Neural progenitor cell (in vitro differentiated cells): ENCODE measurements at regions not wholly inside any gene's neighbourhood (a gene's known extent, or its start where the extent isn't known, plus 50 kb on each side); places are given as distances from the start of the nearest gene placed in this dataset.

ENCODE experiments used
- DNase-seq: peaks from one replicate; pipeline ENCODE4 v3.0.0-alpha.2; 2016; ENCODE audit warnings: low spot score
- H2AFZ ChIP-seq: fragments of 200-600 bp; sonication (generic); replicated peaks from 2 replicates; pipeline ENCODE4 v1.6.1; 2016; ENCODE audit warnings: antibody characterized with exemption
- H3F3A ChIP-seq: fragments of 200-600 bp; sonication (generic); 2 replicates; pipeline ENCODE4 v1.6.1; 2016; ENCODE audit warnings: antibody characterized with exemption, low read depth
- H3K27ac ChIP-seq: fragments of 200-600 bp; sonication (generic); 2 replicates; pipeline ENCODE4 v1.5.1; 2016; ENCODE audit warnings: mild to moderate bottlenecking
- H3K27me3 ChIP-seq: fragments of 200-600 bp; sonication (generic); 2 replicates; pipeline ENCODE4 v1.6.1; 2016; ENCODE audit warnings: mild to moderate bottlenecking, moderate library complexity
- H3K36me3 ChIP-seq: fragments of 200-600 bp; sonication (generic); 2 replicates; pipeline ENCODE4 v1.5.1; 2016
- H3K4me1 ChIP-seq: fragments of 200-600 bp; sonication (generic); 2 replicates; pipeline ENCODE4 v1.6.1; 2016; ENCODE audit warnings: mixed run types
- H3K4me2 ChIP-seq: fragments of 200-600 bp; sonication (generic); 2 replicates; pipeline ENCODE4 v1.6.1; 2016
- H3K4me3 ChIP-seq: fragments of 200-600 bp; sonication (generic); 2 replicates; pipeline ENCODE4 v1.5.1; 2016
- H3K79me2 ChIP-seq: fragments of 200-600 bp; sonication (generic); 2 replicates; pipeline ENCODE4 v1.6.1; 2016; ENCODE audit warnings: low read depth
- H3K9ac ChIP-seq: fragments of 200-600 bp; sonication (generic); 2 replicates; pipeline ENCODE4 v1.6.1; 2016
- H3K9me3 ChIP-seq: fragments of 200-600 bp; sonication (generic); 2 replicates; pipeline ENCODE4 v1.5.1; 2016; ENCODE audit warnings: low read depth
- H4K20me1 ChIP-seq: fragments of 200-600 bp; sonication (generic); 2 replicates; pipeline ENCODE4 v1.6.1; 2016; ENCODE audit warnings: low read depth
- H3K27ac Mint-ChIP-seq: 3 replicates; pipeline ENCODE4 v1.8.0; 2021; ENCODE audit warnings: mixed read lengths
- H3K27me3 Mint-ChIP-seq: 2 replicates; pipeline ENCODE4 v1.8.0; 2022; ENCODE audit warnings: low read depth, mild to moderate bottlenecking, inconsistent platforms, moderate library complexity, mixed read lengths; ENCODE audit not compliant: insufficient read depth
- H3K36me3 Mint-ChIP-seq: 3 replicates; pipeline ENCODE4 v1.8.0; 2021; ENCODE audit warnings: mixed read lengths
- H3K4me1 Mint-ChIP-seq: 3 replicates; pipeline ENCODE4 v1.8.0; 2021; ENCODE audit warnings: mixed read lengths
- H3K4me3 Mint-ChIP-seq: 3 replicates; pipeline ENCODE4 v1.8.0; 2021; ENCODE audit warnings: mild to moderate bottlenecking, moderate library complexity, mixed read lengths
- H3K9me3 Mint-ChIP-seq: 3 replicates; pipeline ENCODE4 v1.8.0; 2020; ENCODE audit warnings: mixed read lengths
- EZH2 ChIP-seq: fragments of 200-600 bp; sonication (generic); IDR thresholded peaks from 2 replicates; pipeline ENCODE4 v1.6.1; 2017; ENCODE audit warnings: antibody characterized with exemption, mild to moderate bottlenecking, moderate library complexity
- EZH2phosphoT487 ChIP-seq: fragments of 200-600 bp; sonication (generic); IDR thresholded peaks from 2 replicates; pipeline ENCODE4 v1.6.1; 2017; ENCODE audit warnings: antibody characterized with exemption
- TF ChIP-seq, protein P1 (sequence below): fragments of 200-600 bp; sonication (generic); IDR thresholded peaks from 2 replicates; pipeline ENCODE4 v1.5.1; 2017; ENCODE audit warnings: antibody characterized with exemption, mild to moderate bottlenecking

DNA sequence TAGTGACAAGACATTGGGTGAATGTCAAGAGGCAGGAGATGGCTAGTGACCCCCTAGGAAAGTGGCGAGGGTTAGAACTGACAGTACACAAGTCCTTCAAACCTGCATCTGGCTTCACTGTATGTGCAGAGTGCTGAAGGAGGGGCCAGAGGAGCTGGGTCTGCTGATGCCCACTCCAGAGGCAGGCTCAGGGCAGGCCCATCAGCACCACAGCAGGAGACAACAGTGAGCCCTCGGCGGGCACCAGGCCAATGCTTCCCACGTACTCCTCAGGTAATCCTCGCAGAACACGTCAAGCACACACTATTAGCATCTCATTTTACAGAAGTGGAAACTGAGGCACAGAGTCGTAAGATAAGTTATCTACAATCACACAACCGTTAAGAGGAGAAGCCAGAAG lies 76.1 kb upstream of the SH3PXD2B start:
- H3K4me1 ChIP-seq: no peaks in the 10 kb centered on the region
- no peak overlapping the region for H2AFZ ChIP-seq
- Mint-ChIP-seq H3K4me1 (peaks cover 11% of the 10 kb centered on the region), H3K36me3 (no peaks in the 10 kb centered on the region), H3K9me3 (no peaks in the 10 kb centered on the region), H3K4me3 (no peak overlapping the region), H3K27me3 (peaks cover 3% of the 10 kb centered on the region), H3K27ac (no peak overlapping the region)
- TF ChIP-seq, protein P1, sequence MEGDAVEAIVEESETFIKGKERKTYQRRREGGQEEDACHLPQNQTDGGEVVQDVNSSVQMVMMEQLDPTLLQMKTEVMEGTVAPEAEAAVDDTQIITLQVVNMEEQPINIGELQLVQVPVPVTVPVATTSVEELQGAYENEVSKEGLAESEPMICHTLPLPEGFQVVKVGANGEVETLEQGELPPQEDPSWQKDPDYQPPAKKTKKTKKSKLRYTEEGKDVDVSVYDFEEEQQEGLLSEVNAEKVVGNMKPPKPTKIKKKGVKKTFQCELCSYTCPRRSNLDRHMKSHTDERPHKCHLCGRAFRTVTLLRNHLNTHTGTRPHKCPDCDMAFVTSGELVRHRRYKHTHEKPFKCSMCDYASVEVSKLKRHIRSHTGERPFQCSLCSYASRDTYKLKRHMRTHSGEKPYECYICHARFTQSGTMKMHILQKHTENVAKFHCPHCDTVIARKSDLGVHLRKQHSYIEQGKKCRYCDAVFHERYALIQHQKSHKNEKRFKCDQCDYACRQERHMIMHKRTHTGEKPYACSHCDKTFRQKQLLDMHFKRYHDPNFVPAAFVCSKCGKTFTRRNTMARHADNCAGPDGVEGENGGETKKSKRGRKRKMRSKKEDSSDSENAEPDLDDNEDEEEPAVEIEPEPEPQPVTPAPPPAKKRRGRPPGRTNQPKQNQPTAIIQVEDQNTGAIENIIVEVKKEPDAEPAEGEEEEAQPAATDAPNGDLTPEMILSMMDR: no peak
- TF ChIP-seq EZH2phosphoT487 (no peak), EZH2 (no peak)
- no peak overlapping the region for H3K4me3 ChIP-seq
- DNase-seq: no peak
- no peak overlapping the region for H3K9ac ChIP-seq
- H4K20me1 ChIP-seq: no peaks in the 10 kb centered on the region
- H3K79me2 ChIP-seq: no peaks in the 10 kb centered on the region
- no peak overlapping the region for H3K4me2 ChIP-seq
- H3K36me3 ChIP-seq: no peaks in the 10 kb centered on the region
- H3K27me3 ChIP-seq: no peaks in the 10 kb centered on the region
- H3K9me3 ChIP-seq: no peaks in the 10 kb centered on the region
- no peaks in the 10 kb centered on the region for H3F3A ChIP-seq
- no peak overlapping the region for H3K27ac ChIP-seq

DNA sequence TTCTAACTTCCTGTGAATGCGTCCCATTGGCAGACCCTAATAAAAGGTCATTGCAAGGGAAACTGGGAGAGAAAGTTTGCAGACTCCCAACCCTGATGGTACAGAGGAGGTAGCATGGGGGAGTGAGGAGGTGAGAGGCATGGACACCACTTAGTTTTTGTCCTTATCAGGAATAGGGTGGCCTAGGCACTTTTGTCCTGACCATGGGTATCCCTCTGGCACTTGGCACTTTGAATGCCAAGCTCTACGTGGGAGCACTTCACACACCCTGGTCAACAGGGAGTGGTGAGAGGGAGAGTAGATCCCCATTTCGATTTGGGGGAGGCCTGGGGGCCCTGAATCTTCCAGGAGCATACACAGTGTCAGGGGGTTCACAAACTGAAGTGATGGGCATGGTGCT lies 75.6 kb upstream of the SH3PXD2B start:
- Histone ChIP-seq H4K20me1 (no peaks in the 10 kb centered on the region), H2AFZ (no peak overlapping the region), H3K27me3 (no peaks in the 10 kb centered on the region), H3K4me2 (no peak overlapping the region), H3K36me3 (no peaks in the 10 kb centered on the region), H3K79me2 (no peaks in the 10 kb centered on the region), H3F3A (no peaks in the 10 kb centered on the region), H3K9ac (no peak overlapping the region), H3K4me3 (no peak overlapping the region), H3K4me1 (no peaks in the 10 kb centered on the region), H3K27ac (no peak overlapping the region), H3K9me3 (no peaks in the 10 kb centered on the region)
- TF ChIP-seq EZH2: no peak
- TF ChIP-seq, protein P1: no peak
- no peak for TF ChIP-seq EZH2phosphoT487
- Mint-ChIP-seq H3K36me3 (no peaks in the 10 kb centered on the region), H3K9me3 (no peaks in the 10 kb centered on the region), H3K4me1 (peaks cover 11% of the 10 kb centered on the region), H3K27ac (no peak overlapping the region), H3K27me3 (peaks cover 3% of the 10 kb centered on the region), H3K4me3 (no peak overlapping the region)
- no peak for DNase-seq

DNA sequence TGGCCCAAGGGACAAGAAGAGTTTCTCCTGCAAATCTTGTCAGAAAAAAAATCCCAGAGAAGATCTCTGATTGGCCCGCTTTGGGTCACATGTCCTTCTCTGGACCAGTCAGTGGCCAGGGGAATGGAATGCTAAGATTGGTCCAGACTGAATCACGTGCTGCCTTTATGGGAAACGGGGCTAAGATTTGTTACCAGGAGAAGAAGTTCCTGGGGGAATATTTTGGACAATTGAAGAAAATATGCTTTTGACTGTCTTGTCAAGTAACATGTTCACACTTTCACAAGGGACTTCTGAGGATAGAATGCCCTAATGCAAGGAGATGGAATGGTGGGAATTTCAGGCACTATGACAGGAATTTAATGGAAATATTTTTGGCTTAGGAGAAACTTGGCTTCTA lies 74.1 kb upstream of the SH3PXD2B start:
- no peak for DNase-seq
- no peak overlapping the region for H3K4me3 Mint-ChIP-seq
- H3K9ac ChIP-seq: no peak overlapping the region
- no peaks in the 10 kb centered on the region for H3K36me3 Mint-ChIP-seq
- H2AFZ ChIP-seq: no peak overlapping the region
- H3K4me2 ChIP-seq: no peak overlapping the region
- TF ChIP-seq EZH2 (no peak), EZH2phosphoT487 (no peak)
- H3F3A ChIP-seq: no peaks in the 10 kb centered on the region
- no peaks in the 10 kb centered on the region for H3K9me3 ChIP-seq
- H3K27me3 Mint-ChIP-seq: peaks cover 6% of the 10 kb centered on the region
- no peak overlapping the region for H3K4me3 ChIP-seq
- no peak overlapping the region for H3K27ac Mint-ChIP-seq
- peaks cover 6% of the 10 kb centered on the region for H3K4me1 Mint-ChIP-seq
- H3K27ac ChIP-seq: no peak overlapping the region
- H3K79me2 ChIP-seq: no peaks in the 10 kb centered on the region
- no peaks in the 10 kb centered on the region for H4K20me1 ChIP-seq
- no peaks in the 10 kb centered on the region for H3K36me3 ChIP-seq
- no peaks in the 10 kb centered on the region for H3K27me3 ChIP-seq
- no peaks in the 10 kb centered on the region for H3K9me3 Mint-ChIP-seq
- no peaks in the 10 kb centered on the region for H3K4me1 ChIP-seq

DNA sequence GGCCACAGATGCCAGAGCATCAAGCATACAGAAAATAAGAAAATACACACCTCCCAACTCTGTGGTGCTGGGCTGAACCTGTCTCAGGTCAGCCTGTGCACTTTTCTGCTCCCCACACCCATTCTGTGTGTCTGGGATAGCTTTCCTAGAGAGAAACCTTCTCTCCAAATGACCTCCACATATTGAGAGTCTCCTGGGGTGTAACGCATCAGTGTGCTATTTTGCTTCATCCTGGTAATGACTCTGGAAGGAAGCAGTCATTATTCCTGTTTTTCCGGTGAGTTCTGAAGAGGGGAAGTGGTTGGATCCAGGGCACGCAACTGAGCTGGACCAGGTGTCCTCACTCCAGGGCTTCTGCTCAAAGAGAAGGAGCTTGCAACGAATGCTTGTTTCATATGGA lies 73.2 kb upstream of the SH3PXD2B start:
- DNase-seq: no peak
- no peaks in the 10 kb centered on the region for H3K79me2 ChIP-seq
- peaks cover 6% of the 10 kb centered on the region for H3K27me3 Mint-ChIP-seq
- H3K4me1 ChIP-seq: no peaks in the 10 kb centered on the region
- no peak overlapping the region for H3K9ac ChIP-seq
- no peaks in the 10 kb centered on the region for H3F3A ChIP-seq
- no peak overlapping the region for H2AFZ ChIP-seq
- H3K36me3 ChIP-seq: no peaks in the 10 kb centered on the region
- no peak overlapping the region for H3K4me3 Mint-ChIP-seq
- H3K9me3 Mint-ChIP-seq: peaks cover 6% of the 10 kb centered on the region
- no peak overlapping the region for H3K27ac ChIP-seq
- H3K27me3 ChIP-seq: no peaks in the 10 kb centered on the region
- no peaks in the 10 kb centered on the region for H3K36me3 Mint-ChIP-seq
- H3K4me3 ChIP-seq: no peak overlapping the region
- H3K4me2 ChIP-seq: no peak overlapping the region
- peaks cover 3% of the 10 kb centered on the region for H3K4me1 Mint-ChIP-seq
- H4K20me1 ChIP-seq: no peaks in the 10 kb centered on the region
- TF ChIP-seq EZH2phosphoT487 (no peak), EZH2 (no peak)
- TF ChIP-seq, protein P1: no peak
- H3K27ac Mint-ChIP-seq: no peak overlapping the region
- H3K9me3 ChIP-seq: no peaks in the 10 kb centered on the region
